Vagina (tissue), 2 donors: ENCODE measurements at regions not wholly inside any gene's neighbourhood (a gene's known extent, or its start where the extent isn't known, plus 50 kb on each side); places are given as distances from the start of the nearest gene placed in this dataset.

Source experiments
- CTCF ChIP-seq, 3 experiments: fragments of 450-650 bp in 2 of 3; fragments of 200-600 bp in 1 of 3; sonication (generic) in 1 of 3; IDR thresholded peaks; one replicate each; pipeline ENCODE4 v1.5.1; 2017 to 2019; ENCODE audit warnings: antibody characterized with exemption in 3 of 3, mild to moderate bottlenecking in 2 of 3, moderate library complexity in 2 of 3
- POLR2A ChIP-seq, 2 donors: fragments of 450-650 bp; IDR thresholded peaks; one replicate each; pipeline ENCODE4 v1.6.1; 2017; ENCODE audit warnings: antibody characterized with exemption in 2 of 2, mild to moderate bottlenecking in 2 of 2, moderate library complexity in 2 of 2
- POLR2AphosphoS5 ChIP-seq, 2 donors: sonication (generic); formaldehyde crosslinking; IDR thresholded peaks; one replicate each; pipeline ENCODE4 v1.9.0; 2017; ENCODE audit warnings: antibody characterized with exemption in 2 of 2, mild to moderate bottlenecking in 2 of 2, low read depth in 1 of 2; ENCODE audit not compliant: insufficient read depth in 1 of 2

GRCh38 chr5:68641211-68641610 lies 425.7 kb downstream of the PIK3R1 start:
- no peak for TF ChIP-seq CTCF (IDR thresholded peaks at IDR 0.05)
- no peak for TF ChIP-seq POLR2AphosphoS5 (IDR thresholded peaks at IDR 0.05; ENCODE audit: insufficient read depth in 1 of 2, low read depth in 1 of 2)
- TF ChIP-seq POLR2A (IDR thresholded peaks at IDR 0.05): no peak
